ENCODE measurements at regions not wholly inside any gene's neighbourhood (a gene's known extent, or its start where the extent isn't known, plus 50 kb on each side); places are given as distances from the start of the nearest gene placed in this dataset.

- no peaks in the 10 kb centered on the region for H4K20me1 ChIP-seq (ENCODE audit: insufficient read depth, low read length)
- H3K4me3 ChIP-seq (ENCODE audit: insufficient read depth, low read length): no peak overlapping the region
- H3K4me1 ChIP-seq (ENCODE audit: insufficient read depth, low read length): no peaks in the 10 kb centered on the region
- no peak for TF ChIP-seq CTCF (IDR thresholded peaks at IDR 0.05; ENCODE audit: extremely low read depth, low read depth, low read length)
- H3K36me3 ChIP-seq (ENCODE audit: insufficient read depth, low read length): no peaks in the 10 kb centered on the region
- H3K79me2 ChIP-seq (ENCODE audit: insufficient read depth, low read length): no peaks in the 10 kb centered on the region
- no peak overlapping the region for H3K4me2 ChIP-seq (ENCODE audit: insufficient read depth, low read length)
- no peaks in the 10 kb centered on the region for H3K27me3 ChIP-seq (ENCODE audit: insufficient read depth, low read length)
- H2AFZ ChIP-seq (ENCODE audit: low read length): no peak overlapping the region
- DNase-seq (ENCODE audit: insufficient read length, low spot score, missing footprints): no peak
- H3K9me3 ChIP-seq (ENCODE audit: low read depth, low read length): no peaks in the 10 kb centered on the region
- no peak overlapping the region for H3K27ac ChIP-seq (ENCODE audit: low read depth, low read length)
Observed at GRCh38 chr13:105827111-105827809, 708.2 kb downstream of the EFNB2 start.

- Histone ChIP-seq H3K4me3 (ENCODE audit: insufficient read depth, low read length) (no peak overlapping the region), H3K27me3 (ENCODE audit: insufficient read depth, low read length) (no peaks in the 10 kb centered on the region), H4K20me1 (ENCODE audit: insufficient read depth, low read length) (no peaks in the 10 kb centered on the region), H3K9me3 (ENCODE audit: low read depth, low read length) (no peaks in the 10 kb centered on the region), H3K4me2 (ENCODE audit: insufficient read depth, low read length) (no peak overlapping the region), H3K79me2 (ENCODE audit: insufficient read depth, low read length) (no peaks in the 10 kb centered on the region), H3K36me3 (ENCODE audit: insufficient read depth, low read length) (no peaks in the 10 kb centered on the region), H2AFZ (ENCODE audit: low read length) (no peak overlapping the region), H3K4me1 (ENCODE audit: insufficient read depth, low read length) (no peaks in the 10 kb centered on the region), H3K27ac (ENCODE audit: low read depth, low read length) (no peak overlapping the region)
- DNase-seq (ENCODE audit: insufficient read length, low spot score, missing footprints): no peak
- no peak for TF ChIP-seq CTCF (IDR thresholded peaks at IDR 0.05; ENCODE audit: extremely low read depth, low read depth, low read length)
Observed at GRCh38 chr13:105825071-105825470, 710.4 kb downstream of the EFNB2 start.

GRCh38 chr13:105821337-105821736 is 714.1 kb downstream of the EFNB2 start:
- no peaks in the 10 kb centered on the region for H3K27me3 ChIP-seq (ENCODE audit: insufficient read depth, low read length)
- H2AFZ ChIP-seq (ENCODE audit: low read length): no peak overlapping the region
- H3K4me2 ChIP-seq (ENCODE audit: insufficient read depth, low read length): no peak overlapping the region
- H3K4me1 ChIP-seq (ENCODE audit: insufficient read depth, low read length): no peaks in the 10 kb centered on the region
- DNase-seq (ENCODE audit: insufficient read length, low spot score, missing footprints): no peak
- H3K36me3 ChIP-seq (ENCODE audit: insufficient read depth, low read length): no peaks in the 10 kb centered on the region
- no peak overlapping the region for H3K27ac ChIP-seq (ENCODE audit: low read depth, low read length)
- TF ChIP-seq CTCF (IDR thresholded peaks at IDR 0.05; ENCODE audit: extremely low read depth, low read depth, low read length): no peak
- no peaks in the 10 kb centered on the region for H3K9me3 ChIP-seq (ENCODE audit: low read depth, low read length)
- no peak overlapping the region for H3K4me3 ChIP-seq (ENCODE audit: insufficient read depth, low read length)
- no peaks in the 10 kb centered on the region for H4K20me1 ChIP-seq (ENCODE audit: insufficient read depth, low read length)
- no peaks in the 10 kb centered on the region for H3K79me2 ChIP-seq (ENCODE audit: insufficient read depth, low read length)

GRCh38 chr13:105820415-105820814 is 715.0 kb downstream of the EFNB2 start:
- Histone ChIP-seq H3K4me1 (ENCODE audit: insufficient read depth, low read length) (no peaks in the 10 kb centered on the region), H3K27me3 (ENCODE audit: insufficient read depth, low read length) (no peaks in the 10 kb centered on the region), H3K27ac (ENCODE audit: low read depth, low read length) (no peak overlapping the region), H4K20me1 (ENCODE audit: insufficient read depth, low read length) (no peaks in the 10 kb centered on the region), H3K4me2 (ENCODE audit: insufficient read depth, low read length) (no peak overlapping the region), H3K9me3 (ENCODE audit: low read depth, low read length) (no peaks in the 10 kb centered on the region), H3K4me3 (ENCODE audit: insufficient read depth, low read length) (no peak overlapping the region), H3K79me2 (ENCODE audit: insufficient read depth, low read length) (no peaks in the 10 kb centered on the region), H2AFZ (ENCODE audit: low read length) (no peak overlapping the region), H3K36me3 (ENCODE audit: insufficient read depth, low read length) (no peaks in the 10 kb centered on the region)
- no peak for DNase-seq (ENCODE audit: insufficient read length, low spot score, missing footprints)
- TF ChIP-seq CTCF (IDR thresholded peaks at IDR 0.05; ENCODE audit: extremely low read depth, low read depth, low read length): no peak

All from osteoblast (primary cell).